ENCODE measurements at regions not wholly inside any gene's neighbourhood (a gene's known extent, or its start where the extent isn't known, plus 50 kb on each side); places are given as distances from the start of the nearest gene placed in this dataset.

GRCh38 chr13:50386541-50387050, 371.4 kb downstream of the KCNRG start:
- Histone ChIP-seq H3K9ac (ENCODE audit: low read length) (peak overlapping the region; percentile 23; the same call in 1 of the 2 replicates), H3K9me2 (ENCODE audit: low read depth, low read length) (no peaks in the 10 kb centered on the region), H3K9me3 (ENCODE audit: low read length) (peaks cover 7% of the 10 kb centered on the region), H3K4me3 (ENCODE audit: low read depth, low read length, poor library complexity, severe bottlenecking) (peak overlapping the region; percentile 22), H3K4me1 (ENCODE audit: insufficient read depth, low read length, severe bottlenecking) (peaks cover 28% of the 10 kb centered on the region), H3K79me2 (ENCODE audit: insufficient read depth, low read length) (no peaks in the 10 kb centered on the region), H3K27me3 (ENCODE audit: insufficient read depth, low read length) (no peaks in the 10 kb centered on the region), H3K27ac (ENCODE audit: low read depth, low read length, poor library complexity, severe bottlenecking) (peak overlapping the region; percentile 65), H4K20me1 (ENCODE audit: insufficient read depth, low read length) (no peaks in the 10 kb centered on the region), H3F3A (ENCODE audit: insufficient read depth, low read length) (no peaks in the 10 kb centered on the region), H3K36me3 (ENCODE audit: insufficient read depth, low read length) (no peaks in the 10 kb centered on the region), H3K4me2 (ENCODE audit: low read length) (peak overlapping the region; percentile 56), H2AFZ (ENCODE audit: low read length) (no peak overlapping the region)
- TF ChIP-seq EZH2 (IDR thresholded peaks at IDR 0.05; ENCODE audit: borderline replicate concordance, low read length) (no peak), CTCF (IDR thresholded peaks at IDR 0.05; ENCODE audit: low read length) (no peak)

- Histone ChIP-seq H3K36me3 (ENCODE audit: insufficient read depth, low read length) (no peaks in the 10 kb centered on the region), H3F3A (ENCODE audit: insufficient read depth, low read length) (no peaks in the 10 kb centered on the region), H3K4me2 (ENCODE audit: low read length) (peak overlapping the region; percentile 56), H3K4me1 (ENCODE audit: insufficient read depth, low read length, severe bottlenecking) (peaks cover 28% of the 10 kb centered on the region), H3K9me2 (ENCODE audit: low read depth, low read length) (no peaks in the 10 kb centered on the region), H3K9ac (ENCODE audit: low read length) (peak overlapping the region; percentile 23; the same call in 1 of the 2 replicates), H3K27me3 (ENCODE audit: insufficient read depth, low read length) (no peaks in the 10 kb centered on the region), H4K20me1 (ENCODE audit: insufficient read depth, low read length) (no peaks in the 10 kb centered on the region), H3K27ac (ENCODE audit: low read depth, low read length, poor library complexity, severe bottlenecking) (peak overlapping the region; percentile 65), H3K9me3 (ENCODE audit: low read length) (peaks cover 2% of the 10 kb centered on the region; the same call in 1 of the 2 replicates), H3K79me2 (ENCODE audit: insufficient read depth, low read length) (no peaks in the 10 kb centered on the region), H3K4me3 (ENCODE audit: low read depth, low read length, poor library complexity, severe bottlenecking) (peak overlapping the region; percentile 22), H2AFZ (ENCODE audit: low read length) (peak overlapping the region; percentile 22; the same call in 1 of the 2 replicates)
- TF ChIP-seq CTCF (IDR thresholded peaks at IDR 0.05; ENCODE audit: low read length) (peak; percentile 67), EZH2 (IDR thresholded peaks at IDR 0.05; ENCODE audit: borderline replicate concordance, low read length) (no peak)
Observed at GRCh38 chr13:50387051-50387581, 371.9 kb downstream of the KCNRG start.

GRCh38 chr13:50388481-50388880, 373.2 kb downstream of the KCNRG start:
- Histone ChIP-seq H3K9me2 (ENCODE audit: low read depth, low read length) (no peaks in the 10 kb centered on the region), H3K9me3 (ENCODE audit: low read length) (no peaks in the 10 kb centered on the region), H3K4me3 (ENCODE audit: low read depth, low read length, poor library complexity, severe bottlenecking) (no peak overlapping the region), H3K27ac (ENCODE audit: low read depth, low read length, poor library complexity, severe bottlenecking) (peak overlapping the region; percentile 7), H3K79me2 (ENCODE audit: insufficient read depth, low read length) (no peaks in the 10 kb centered on the region), H2AFZ (ENCODE audit: low read length) (no peak overlapping the region), H4K20me1 (ENCODE audit: insufficient read depth, low read length) (no peaks in the 10 kb centered on the region), H3K9ac (ENCODE audit: low read length) (no peak overlapping the region), H3F3A (ENCODE audit: insufficient read depth, low read length) (no peaks in the 10 kb centered on the region), H3K36me3 (ENCODE audit: insufficient read depth, low read length) (no peaks in the 10 kb centered on the region), H3K4me2 (ENCODE audit: low read length) (no peak overlapping the region), H3K27me3 (ENCODE audit: insufficient read depth, low read length) (no peaks in the 10 kb centered on the region), H3K4me1 (ENCODE audit: insufficient read depth, low read length, severe bottlenecking) (peaks cover 28% of the 10 kb centered on the region)
- TF ChIP-seq CTCF (IDR thresholded peaks at IDR 0.05; ENCODE audit: low read length) (no peak), EZH2 (IDR thresholded peaks at IDR 0.05; ENCODE audit: borderline replicate concordance, low read length) (no peak)

All from OCI-LY1 (cell line).